PC-9 (cell line): ENCODE measurements at regions not wholly inside any gene's neighbourhood (a gene's known extent, or its start where the extent isn't known, plus 50 kb on each side); places are given as distances from the start of the nearest gene placed in this dataset.

Experiments used
- BruUV-seq: library from RNA; stranded (reverse); fragments of 400-500 nt; replicated peaks from 2 replicates; lab custom pipeline; 2021; lab: Mats Ljungman, UMichigan
- CTCF ChIA-PET: fragments of 300-600 bp; sonication (Branson Sonifier 250); formaldehyde crosslinking; loops from one replicate; lab custom pipeline; 2022; ENCODE audit warnings: antibody characterized with exemption; lab: Charles Lee
- POLR2A ChIA-PET: fragments of 300-600 bp; sonication (Branson Sonifier 250); formaldehyde crosslinking; loops from one replicate; lab custom pipeline; 2022; ENCODE audit warnings: antibody characterized with exemption; ENCODE audit not compliant: unreplicated experiment; lab: Charles Lee
- DNase-seq, 2 experiments: peaks; one replicate each; pipeline versions ENCODE4 v3.0.0 to v3.0.0-alpha.2; 2015 to 2022; ENCODE audit warnings: mixed read lengths in 1 of 2
- H2AFZ ChIP-seq: fragments of 200-600 bp; sonication (generic); 2 replicates; pipeline ENCODE4 v1.8.1; 2017; ENCODE audit warnings: antibody characterized with exemption
- H3F3A ChIP-seq: fragments of 200-600 bp; sonication (generic); 2 replicates; pipeline ENCODE4 v1.8.1; 2017; ENCODE audit warnings: antibody characterized with exemption, mild to moderate bottlenecking, low read depth; ENCODE audit not compliant: insufficient read depth
- H3K27ac ChIP-seq: fragments of 200-600 bp; sonication (generic); 2 replicates; pipeline ENCODE4 v1.6.1; 2016; ENCODE audit warnings: mixed run types
- H3K27me3 ChIP-seq: fragments of 200-600 bp; sonication (generic); 2 replicates; pipeline ENCODE4 v1.6.1; 2016; ENCODE audit warnings: low read depth, mixed run types; ENCODE audit not compliant: insufficient read depth
- H3K36me3 ChIP-seq: fragments of 200-600 bp; sonication (generic); 2 replicates; pipeline ENCODE4 v1.6.1; 2016; ENCODE audit warnings: low read depth, mixed run types
- H3K4me1 ChIP-seq: fragments of 200-600 bp; sonication (generic); replicated peaks from 2 replicates; pipeline ENCODE4 v1.6.1; 2016; ENCODE audit warnings: mixed run types; ENCODE audit not compliant: insufficient read depth
- H3K4me2 ChIP-seq: fragments of 200-600 bp; sonication (generic); 2 replicates; pipeline ENCODE4 v1.6.1; 2017; ENCODE audit warnings: mixed run types
- H3K4me3 ChIP-seq: fragments of 200-600 bp; sonication (generic); 2 replicates; pipeline ENCODE4 v1.6.1; 2016; ENCODE audit warnings: mixed run types
- H3K79me2 ChIP-seq: fragments of 200-600 bp; sonication (generic); 2 replicates; pipeline ENCODE4 v1.6.1; 2017; ENCODE audit warnings: low read depth, mixed run types
- H3K9me2 ChIP-seq: fragments of 200-600 bp; sonication (generic); 2 replicates; pipeline ENCODE4 v1.8.1; 2017; ENCODE audit warnings: mild to moderate bottlenecking; ENCODE audit not compliant: insufficient read depth
- H3K9me3 ChIP-seq: fragments of 200-600 bp; sonication (generic); 2 replicates; pipeline ENCODE4 v1.8.1; 2016; ENCODE audit warnings: low read depth; ENCODE audit not compliant: insufficient read depth
- H4K20me1 ChIP-seq: fragments of 200-600 bp; sonication (generic); 2 replicates; pipeline ENCODE4 v1.8.1; 2017; ENCODE audit not compliant: insufficient read depth
- EZH2 ChIP-seq: fragments of 200-600 bp; sonication (generic); IDR thresholded peaks from 2 replicates; pipeline ENCODE4 v1.8.0; 2017; ENCODE audit warnings: antibody characterized with exemption, low read depth
- intact Hi-C: fragments of 100-400 bp; cut with micrococcal nuclease; formaldehyde crosslinking; loops from one replicate; pipeline ENCODE4 v1.10.0; 2022; ENCODE audit not compliant: unreplicated experiment
- TF ChIP-seq, protein P1 (sequence below): fragments of 200-600 bp; sonication (generic); conservative IDR thresholded peaks from 2 replicates; pipeline ENCODE4 v1.6.1; 2017; ENCODE audit warnings: mixed run types, antibody characterized with exemption, mild to moderate bottlenecking, moderate library complexity

DNA sequence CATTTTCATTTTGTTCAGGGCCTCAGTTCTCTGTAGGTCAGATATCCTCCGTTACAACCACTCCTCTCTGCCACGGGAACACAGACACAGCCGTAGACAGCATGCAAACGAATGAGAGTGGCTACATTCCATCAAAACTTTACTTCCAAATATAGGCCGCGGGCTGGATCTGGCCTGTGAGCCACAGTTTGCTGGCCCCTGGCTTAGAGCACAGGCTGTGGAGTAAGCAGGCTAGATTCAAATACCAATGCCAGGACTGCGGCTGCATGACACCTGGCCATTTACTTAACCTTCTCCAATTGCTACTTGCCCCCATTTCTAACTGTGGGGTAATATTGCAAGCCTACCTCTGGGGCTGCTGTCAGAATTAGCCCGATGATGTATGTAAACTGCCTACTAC, 325.8 kb upstream of the POU3F3 start:
- DNase-seq = no peak
- TF ChIP-seq EZH2 = no peak
- TF ChIP-seq, protein P1, sequence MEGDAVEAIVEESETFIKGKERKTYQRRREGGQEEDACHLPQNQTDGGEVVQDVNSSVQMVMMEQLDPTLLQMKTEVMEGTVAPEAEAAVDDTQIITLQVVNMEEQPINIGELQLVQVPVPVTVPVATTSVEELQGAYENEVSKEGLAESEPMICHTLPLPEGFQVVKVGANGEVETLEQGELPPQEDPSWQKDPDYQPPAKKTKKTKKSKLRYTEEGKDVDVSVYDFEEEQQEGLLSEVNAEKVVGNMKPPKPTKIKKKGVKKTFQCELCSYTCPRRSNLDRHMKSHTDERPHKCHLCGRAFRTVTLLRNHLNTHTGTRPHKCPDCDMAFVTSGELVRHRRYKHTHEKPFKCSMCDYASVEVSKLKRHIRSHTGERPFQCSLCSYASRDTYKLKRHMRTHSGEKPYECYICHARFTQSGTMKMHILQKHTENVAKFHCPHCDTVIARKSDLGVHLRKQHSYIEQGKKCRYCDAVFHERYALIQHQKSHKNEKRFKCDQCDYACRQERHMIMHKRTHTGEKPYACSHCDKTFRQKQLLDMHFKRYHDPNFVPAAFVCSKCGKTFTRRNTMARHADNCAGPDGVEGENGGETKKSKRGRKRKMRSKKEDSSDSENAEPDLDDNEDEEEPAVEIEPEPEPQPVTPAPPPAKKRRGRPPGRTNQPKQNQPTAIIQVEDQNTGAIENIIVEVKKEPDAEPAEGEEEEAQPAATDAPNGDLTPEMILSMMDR = no peak
- Histone ChIP-seq H2AFZ (no peak overlapping the region), H3K27ac (no peak overlapping the region), H3K4me3 (no peak overlapping the region), H3K9me2 (no peaks in the 10 kb centered on the region), H3K9me3 (no peaks in the 10 kb centered on the region), H3K4me1 (no peaks in the 10 kb centered on the region), H4K20me1 (no peaks in the 10 kb centered on the region), H3K36me3 (no peaks in the 10 kb centered on the region), H3K79me2 (no peaks in the 10 kb centered on the region), H3K27me3 (peaks cover 40% of the 10 kb centered on the region), H3K4me2 (no peak overlapping the region), H3F3A (no peaks in the 10 kb centered on the region)
- BruUV-seq = no TSS peak
- CTCF ChIA-PET = no interaction called here
- intact Hi-C loops = no loop called here
- POLR2A ChIA-PET = no interaction called here

DNA sequence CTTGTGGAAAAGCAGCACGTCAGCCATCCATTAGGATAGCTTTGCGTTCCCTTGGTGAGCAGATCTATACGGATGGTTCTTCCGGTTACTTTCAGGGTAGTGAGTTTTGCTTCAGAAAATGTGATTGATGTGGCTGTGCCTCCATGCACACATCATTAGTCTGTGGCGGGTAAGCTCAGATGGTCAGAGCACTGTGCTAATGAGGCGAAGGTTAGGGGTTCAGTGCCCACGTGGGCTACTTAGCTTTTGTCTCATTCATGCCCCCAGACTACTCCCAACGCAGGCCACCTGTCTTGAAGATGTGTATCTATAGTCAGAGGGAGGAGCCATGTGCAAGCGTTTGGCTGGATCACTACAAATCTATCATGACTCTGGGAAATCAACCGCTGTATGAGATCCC, 322.8 kb upstream of the POU3F3 start:
- Histone ChIP-seq H3K4me2 (no peak overlapping the region), H3K9me2 (no peaks in the 10 kb centered on the region), H3K79me2 (no peaks in the 10 kb centered on the region), H3K9me3 (no peaks in the 10 kb centered on the region), H3K27me3 (peaks cover 38% of the 10 kb centered on the region), H3K4me3 (no peak overlapping the region), H3F3A (no peaks in the 10 kb centered on the region), H2AFZ (no peak overlapping the region), H4K20me1 (no peaks in the 10 kb centered on the region), H3K4me1 (no peaks in the 10 kb centered on the region), H3K27ac (no peak overlapping the region), H3K36me3 (no peaks in the 10 kb centered on the region)
- no TSS peak for BruUV-seq
- ChIA-PET CTCF (no interaction called here), POLR2A (no interaction called here)
- TF ChIP-seq, protein P1 = no peak
- no peak for TF ChIP-seq EZH2
- DNase-seq = no peak
- intact Hi-C loops = no loop called here

DNA sequence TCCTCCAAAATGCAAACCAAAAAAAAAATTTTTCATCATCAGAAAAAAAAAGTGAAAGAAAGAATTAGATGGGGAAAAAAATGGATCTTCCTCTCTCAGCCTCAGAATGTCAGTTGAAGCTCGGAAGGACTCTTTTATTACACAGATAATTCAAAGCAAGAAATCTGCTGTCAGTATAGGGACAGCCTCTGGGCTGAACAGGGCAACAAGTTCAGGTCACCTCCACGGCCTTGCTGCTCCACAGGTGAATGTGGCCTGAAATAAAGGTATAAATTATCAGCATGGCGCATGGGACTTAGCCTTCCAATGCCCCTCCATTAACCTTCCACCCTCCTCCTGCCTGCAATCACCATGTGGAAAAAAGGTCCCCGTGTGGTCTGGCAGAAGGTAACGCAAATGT, 316.8 kb upstream of the POU3F3 start:
- BruUV-seq = no TSS peak
- H3K9me3 ChIP-seq = no peaks in the 10 kb centered on the region
- no peak for DNase-seq
- H3K27me3 ChIP-seq = 0 out of 2 replicates have a peak, but pooled peaks cover 8% of the 10 kb centered on the region
- no peaks in the 10 kb centered on the region for H3F3A ChIP-seq
- H4K20me1 ChIP-seq = no peaks in the 10 kb centered on the region
- no peak for TF ChIP-seq EZH2
- TF ChIP-seq, protein P1 = no peak
- no peak overlapping the region for H2AFZ ChIP-seq
- H3K36me3 ChIP-seq = no peaks in the 10 kb centered on the region
- ChIA-PET POLR2A (no interaction called here), CTCF (no interaction called here)
- no peaks in the 10 kb centered on the region for H3K79me2 ChIP-seq
- intact Hi-C loops = no loop called here
- H3K27ac ChIP-seq = no peak overlapping the region
- no peaks in the 10 kb centered on the region for H3K9me2 ChIP-seq
- H3K4me1 ChIP-seq = no peaks in the 10 kb centered on the region
- H3K4me2 ChIP-seq = no peak overlapping the region
- no peak overlapping the region for H3K4me3 ChIP-seq
